HepG2 (cell line): ENCODE measurements at regions not wholly inside any gene's neighbourhood (a gene's known extent, or its start where the extent isn't known, plus 50 kb on each side); places are given as distances from the start of the nearest gene placed in this dataset.

Experiments used
- HOXA3 ChIP-seq: sonication (generic); formaldehyde crosslinking; IDR thresholded peaks from 2 replicates; pipeline ENCODE4 v1.5.0; 2020; ENCODE audit warnings: missing genetic modification reagents
- ZKSCAN8 ChIP-seq: IDR thresholded peaks from 2 replicates; pipeline ENCODE4 v1.6.1; 2016; ENCODE audit warnings: borderline replicate concordance, missing genetic modification reagents, missing compliant biosample characterization

DNA sequence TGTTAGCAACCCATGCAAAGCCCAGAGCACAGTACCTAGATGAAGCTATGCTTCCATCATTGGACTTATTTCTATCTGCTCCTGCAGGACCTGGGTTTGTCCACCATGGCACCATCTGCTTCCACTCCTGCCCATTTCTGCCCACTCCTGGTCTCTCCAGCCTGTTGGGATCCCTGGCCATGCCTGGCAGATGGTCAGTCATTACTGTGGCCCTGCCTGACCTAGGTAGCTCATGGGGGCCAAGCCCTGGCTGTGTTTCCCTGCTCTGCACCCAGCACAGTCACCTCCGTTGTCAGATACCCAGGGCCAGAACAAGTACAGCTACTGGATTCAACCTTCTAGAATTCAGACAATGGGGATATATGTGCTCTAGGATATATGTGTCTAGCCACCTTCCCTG lies 185.8 kb upstream of the TLE3 start:
- TF ChIP-seq HOXA3 (CRISPR knock-in tag): no peak
- TF ChIP-seq ZKSCAN8 (CRISPR knock-in tag): no peak
